ENCODE measurements at regions not wholly inside any gene's neighbourhood (a gene's known extent, or its start where the extent isn't known, plus 50 kb on each side); places are given as distances from the start of the nearest gene placed in this dataset.

DNA sequence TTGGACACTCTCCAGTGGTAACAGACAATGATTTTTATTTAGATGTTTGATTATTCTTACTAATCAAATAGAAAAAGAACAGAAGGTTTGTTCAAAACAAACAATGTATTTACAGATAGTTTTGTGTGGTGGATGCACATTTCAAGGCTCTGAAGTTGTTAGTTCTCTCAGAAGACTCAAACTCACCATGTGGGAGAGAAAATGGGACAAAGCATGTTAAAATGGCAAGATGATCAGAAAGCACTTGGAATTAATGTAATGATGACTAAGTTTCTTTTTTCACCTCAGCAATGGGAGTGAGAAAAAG, 450.5 kb upstream of the KCNMB2 start:
- H3K4me3 ChIP-seq (ENCODE audit: low read depth in 1 of 3, low read length in 3 of 3): no peak overlapping the region
- no peaks in the 10 kb centered on the region for H3K27me3 ChIP-seq (ENCODE audit: control insufficient read depth in 4 of 4, insufficient read depth in 4 of 4, low read length in 3 of 4)
- H3K27ac ChIP-seq (ENCODE audit: low read depth in 1 of 2, low read length in 2 of 2): no peak overlapping the region
- no peak overlapping the region for H3K9ac ChIP-seq (ENCODE audit: low read depth in 1 of 2, low read length in 2 of 2)
- H3K9me3 ChIP-seq (ENCODE audit: control insufficient read depth in 4 of 4, low read length in 3 of 4): no peaks in the 10 kb centered on the region
- no peak for TF ChIP-seq NR2F2 (IDR thresholded peaks at IDR 0.05)
- TF ChIP-seq SP1 (IDR thresholded peaks at IDR 0.05): no peak
- no peak for TF ChIP-seq HNF4G (IDR thresholded peaks at IDR 0.05)
- TF ChIP-seq EGR1 (IDR thresholded peaks at IDR 0.05; ENCODE audit: low read depth in 2 of 2): no peak
- TF ChIP-seq JUND (IDR thresholded peaks at IDR 0.05): no peak
- TF ChIP-seq FOXA1 (IDR thresholded peaks at IDR 0.05): no peak
- no peak for TF ChIP-seq GABPA (IDR thresholded peaks at IDR 0.05 in 1 of 2, conservative IDR thresholded peaks at IDR 0.05 in 1 of 2)
- no peak for TF ChIP-seq YY1 (IDR thresholded peaks at IDR 0.05)
- TF ChIP-seq, protein P1, sequence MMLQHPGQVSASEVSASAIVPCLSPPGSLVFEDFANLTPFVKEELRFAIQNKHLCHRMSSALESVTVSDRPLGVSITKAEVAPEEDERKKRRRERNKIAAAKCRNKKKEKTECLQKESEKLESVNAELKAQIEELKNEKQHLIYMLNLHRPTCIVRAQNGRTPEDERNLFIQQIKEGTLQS (IDR thresholded peaks at IDR 0.05): no peak
- TF ChIP-seq TAF1 (conservative IDR thresholded peaks at IDR 0.05): no peak
- no peak for TF ChIP-seq FOXA2 (IDR thresholded peaks at IDR 0.05)
- TF ChIP-seq RAD21 (IDR thresholded peaks at IDR 0.05): no peak
- TF ChIP-seq, protein P2, sequence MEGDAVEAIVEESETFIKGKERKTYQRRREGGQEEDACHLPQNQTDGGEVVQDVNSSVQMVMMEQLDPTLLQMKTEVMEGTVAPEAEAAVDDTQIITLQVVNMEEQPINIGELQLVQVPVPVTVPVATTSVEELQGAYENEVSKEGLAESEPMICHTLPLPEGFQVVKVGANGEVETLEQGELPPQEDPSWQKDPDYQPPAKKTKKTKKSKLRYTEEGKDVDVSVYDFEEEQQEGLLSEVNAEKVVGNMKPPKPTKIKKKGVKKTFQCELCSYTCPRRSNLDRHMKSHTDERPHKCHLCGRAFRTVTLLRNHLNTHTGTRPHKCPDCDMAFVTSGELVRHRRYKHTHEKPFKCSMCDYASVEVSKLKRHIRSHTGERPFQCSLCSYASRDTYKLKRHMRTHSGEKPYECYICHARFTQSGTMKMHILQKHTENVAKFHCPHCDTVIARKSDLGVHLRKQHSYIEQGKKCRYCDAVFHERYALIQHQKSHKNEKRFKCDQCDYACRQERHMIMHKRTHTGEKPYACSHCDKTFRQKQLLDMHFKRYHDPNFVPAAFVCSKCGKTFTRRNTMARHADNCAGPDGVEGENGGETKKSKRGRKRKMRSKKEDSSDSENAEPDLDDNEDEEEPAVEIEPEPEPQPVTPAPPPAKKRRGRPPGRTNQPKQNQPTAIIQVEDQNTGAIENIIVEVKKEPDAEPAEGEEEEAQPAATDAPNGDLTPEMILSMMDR (IDR thresholded peaks at IDR 0.05; ENCODE audit: low read depth, low read length, missing input control): no peak
- TF ChIP-seq, protein P3, sequence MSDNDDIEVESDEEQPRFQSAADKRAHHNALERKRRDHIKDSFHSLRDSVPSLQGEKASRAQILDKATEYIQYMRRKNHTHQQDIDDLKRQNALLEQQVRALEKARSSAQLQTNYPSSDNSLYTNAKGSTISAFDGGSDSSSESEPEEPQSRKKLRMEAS (IDR thresholded peaks at IDR 0.05): no peak
- TF ChIP-seq, protein P4, sequence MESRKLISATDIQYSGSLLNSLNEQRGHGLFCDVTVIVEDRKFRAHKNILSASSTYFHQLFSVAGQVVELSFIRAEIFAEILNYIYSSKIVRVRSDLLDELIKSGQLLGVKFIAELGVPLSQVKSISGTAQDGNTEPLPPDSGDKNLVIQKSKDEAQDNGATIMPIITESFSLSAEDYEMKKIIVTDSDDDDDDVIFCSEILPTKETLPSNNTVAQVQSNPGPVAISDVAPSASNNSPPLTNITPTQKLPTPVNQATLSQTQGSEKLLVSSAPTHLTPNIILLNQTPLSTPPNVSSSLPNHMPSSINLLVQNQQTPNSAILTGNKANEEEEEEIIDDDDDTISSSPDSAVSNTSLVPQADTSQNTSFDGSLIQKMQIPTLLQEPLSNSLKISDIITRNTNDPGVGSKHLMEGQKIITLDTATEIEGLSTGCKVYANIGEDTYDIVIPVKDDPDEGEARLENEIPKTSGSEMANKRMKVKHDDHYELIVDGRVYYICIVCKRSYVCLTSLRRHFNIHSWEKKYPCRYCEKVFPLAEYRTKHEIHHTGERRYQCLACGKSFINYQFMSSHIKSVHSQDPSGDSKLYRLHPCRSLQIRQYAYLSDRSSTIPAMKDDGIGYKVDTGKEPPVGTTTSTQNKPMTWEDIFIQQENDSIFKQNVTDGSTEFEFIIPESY (IDR thresholded peaks at IDR 0.05): no peak
- TF ChIP-seq HNF4A (conservative IDR thresholded peaks at IDR 0.05): no peak
- no peaks in the 10 kb centered on the region for H3K36me3 ChIP-seq (ENCODE audit: control insufficient read depth in 4 of 4, insufficient read depth in 3 of 4, low read depth in 1 of 4, low read length in 3 of 4)
- H3K4me1 ChIP-seq (ENCODE audit: control insufficient read depth in 4 of 4, insufficient read depth in 4 of 4, low read length in 3 of 4): peaks cover 0 to 22% (median 12%) of the 10 kb centered on the region in 4 donors
- DNase-seq (ENCODE audit: low spot score): no peak

DNA sequence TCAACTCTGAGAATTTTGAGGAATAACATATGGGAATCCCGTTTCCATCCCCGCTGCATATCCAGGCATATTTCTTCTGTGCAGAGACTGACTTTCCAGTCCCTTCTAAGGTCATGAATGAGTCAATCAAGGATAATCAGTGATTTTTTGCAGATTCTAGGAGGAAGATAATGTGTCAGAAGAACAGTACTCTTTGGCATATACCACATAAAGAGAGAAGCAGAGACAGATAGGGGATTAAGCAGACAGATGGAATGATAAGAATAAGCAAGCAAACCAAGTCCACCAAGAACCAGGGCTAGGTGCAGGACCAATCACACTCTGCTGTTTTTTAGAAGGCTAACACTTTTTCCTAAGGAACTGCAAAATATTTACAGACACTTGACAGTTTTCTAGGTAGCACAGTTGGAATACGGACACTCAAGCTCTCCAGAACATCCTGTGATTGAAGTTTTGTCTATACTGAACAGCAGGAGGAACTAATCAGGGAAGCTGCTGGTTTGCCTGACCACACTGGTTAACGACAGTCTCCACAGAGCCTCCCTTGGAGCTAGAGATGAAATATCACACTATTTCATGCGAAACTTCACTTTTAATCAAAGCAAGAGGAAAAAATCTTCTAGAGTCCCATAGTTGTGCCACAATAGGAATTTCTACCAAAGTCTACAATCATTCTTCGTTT, 450.0 kb upstream of the KCNMB2 start:
- Histone ChIP-seq H3K27ac (ENCODE audit: low read depth in 1 of 2, low read length in 2 of 2) (no peak overlapping the region), H3K4me1 (ENCODE audit: control insufficient read depth in 4 of 4, insufficient read depth in 4 of 4, low read length in 3 of 4) (peaks cover 0 to 22% (median 12%) of the 10 kb centered on the region in 4 donors), H3K36me3 (ENCODE audit: control insufficient read depth in 4 of 4, insufficient read depth in 3 of 4, low read depth in 1 of 4, low read length in 3 of 4) (no peaks in the 10 kb centered on the region), H3K27me3 (ENCODE audit: control insufficient read depth in 4 of 4, insufficient read depth in 4 of 4, low read length in 3 of 4) (no peaks in the 10 kb centered on the region), H3K4me3 (ENCODE audit: low read depth in 1 of 3, low read length in 3 of 3) (no peak overlapping the region), H3K9me3 (ENCODE audit: control insufficient read depth in 4 of 4, low read length in 3 of 4) (no peaks in the 10 kb centered on the region), H3K9ac (ENCODE audit: low read depth in 1 of 2, low read length in 2 of 2) (no peak overlapping the region)
- WGBS: 90% methylated on average over 6 of the region's 6 CpGs
- TF ChIP-seq JUND (IDR thresholded peaks at IDR 0.05): no peak
- no peak for TF ChIP-seq GABPA (IDR thresholded peaks at IDR 0.05 in 1 of 2, conservative IDR thresholded peaks at IDR 0.05 in 1 of 2)
- no peak for TF ChIP-seq RXRA (IDR thresholded peaks at IDR 0.05)
- DNase-seq (ENCODE audit: low spot score): no peak
